HUES6 (cell line): ENCODE measurements at regions not wholly inside any gene's neighbourhood (a gene's known extent, or its start where the extent isn't known, plus 50 kb on each side); places are given as distances from the start of the nearest gene placed in this dataset.

ENCODE experiments used
- H3K27ac ChIP-seq: 2 replicates; pipeline ENCODE4 v1.7.0; 2013; ENCODE audit warnings: low read depth, mild to moderate bottlenecking, low read length, inconsistent platforms
- H3K27me3 ChIP-seq: 2 replicates; pipeline ENCODE4 v1.6.1; 2013; ENCODE audit warnings: low read length; ENCODE audit not compliant: control insufficient read depth, insufficient read depth
- H3K36me3 ChIP-seq: 2 replicates; pipeline ENCODE4 v1.6.1; 2013; ENCODE audit warnings: low read length; ENCODE audit not compliant: control insufficient read depth, insufficient read depth
- H3K4me1 ChIP-seq: 2 replicates; pipeline ENCODE4 v1.6.1; 2013; ENCODE audit warnings: low read length; ENCODE audit not compliant: control insufficient read depth, insufficient read depth
- H3K4me3 ChIP-seq: 2 replicates; pipeline ENCODE4 v1.5.1; 2013; ENCODE audit warnings: low read depth, low read length
- H3K9ac ChIP-seq: one replicate; pipeline ENCODE4 v1.6.1; 2013; ENCODE audit warnings: mild to moderate bottlenecking, low read length
- H3K9me3 ChIP-seq: 2 replicates; pipeline ENCODE4 v1.6.1; 2013; ENCODE audit warnings: low read depth, low read length; ENCODE audit not compliant: control insufficient read depth, insufficient read depth

DNA sequence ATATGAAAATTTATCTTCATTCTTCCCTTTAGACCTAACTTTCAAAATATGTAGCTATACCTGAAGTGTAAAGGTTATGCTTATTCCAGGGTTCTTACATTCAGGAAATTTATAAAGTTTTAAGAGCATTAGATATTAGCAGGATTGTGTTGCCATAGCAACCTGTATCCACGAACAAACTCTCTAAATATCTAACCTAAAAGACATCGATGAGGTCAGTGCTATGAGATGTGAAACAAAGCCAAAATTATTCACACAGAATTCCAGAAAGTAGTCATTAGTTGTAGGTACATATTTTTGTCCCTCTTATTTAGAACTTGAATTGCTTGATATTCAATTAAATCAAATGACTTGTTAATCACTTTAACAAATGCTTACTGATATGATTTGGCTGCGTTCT lies 705.3 kb downstream of the SOCS6 start:
- no peak overlapping the region for H3K4me3 ChIP-seq
- no peaks in the 10 kb centered on the region for H3K4me1 ChIP-seq
- no peak overlapping the region for H3K27ac ChIP-seq
- H3K9me3 ChIP-seq, result no peaks in the 10 kb centered on the region
- H3K9ac ChIP-seq, result no peak overlapping the region
- no peaks in the 10 kb centered on the region for H3K36me3 ChIP-seq
- H3K27me3 ChIP-seq, result no peaks in the 10 kb centered on the region

DNA sequence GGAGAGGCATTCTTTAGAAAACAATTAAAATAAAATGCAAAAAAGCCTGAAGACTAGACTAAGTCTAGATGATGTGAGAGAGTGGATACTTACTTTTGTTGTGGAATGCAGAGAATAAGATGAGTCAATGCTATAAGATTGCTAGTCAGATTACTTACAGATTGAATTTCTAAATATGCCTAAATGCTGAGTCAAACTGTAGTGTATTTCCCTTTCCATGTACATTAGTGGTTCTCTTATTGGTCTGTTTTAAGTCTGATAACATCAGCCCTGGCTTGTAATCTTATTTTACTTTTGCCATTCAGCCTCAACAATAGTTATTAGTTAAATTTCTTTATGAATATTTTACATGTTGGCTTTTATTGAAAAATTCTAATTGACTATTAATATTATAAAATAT lies 702.7 kb downstream of the SOCS6 start:
- no peaks in the 10 kb centered on the region for H3K36me3 ChIP-seq
- no peak overlapping the region for H3K27ac ChIP-seq
- no peak overlapping the region for H3K9ac ChIP-seq
- H3K4me1 ChIP-seq, result no peaks in the 10 kb centered on the region
- peaks cover 16% of the 10 kb centered on the region for H3K9me3 ChIP-seq
- H3K27me3 ChIP-seq, result no peaks in the 10 kb centered on the region
- H3K4me3 ChIP-seq, result no peak overlapping the region

DNA sequence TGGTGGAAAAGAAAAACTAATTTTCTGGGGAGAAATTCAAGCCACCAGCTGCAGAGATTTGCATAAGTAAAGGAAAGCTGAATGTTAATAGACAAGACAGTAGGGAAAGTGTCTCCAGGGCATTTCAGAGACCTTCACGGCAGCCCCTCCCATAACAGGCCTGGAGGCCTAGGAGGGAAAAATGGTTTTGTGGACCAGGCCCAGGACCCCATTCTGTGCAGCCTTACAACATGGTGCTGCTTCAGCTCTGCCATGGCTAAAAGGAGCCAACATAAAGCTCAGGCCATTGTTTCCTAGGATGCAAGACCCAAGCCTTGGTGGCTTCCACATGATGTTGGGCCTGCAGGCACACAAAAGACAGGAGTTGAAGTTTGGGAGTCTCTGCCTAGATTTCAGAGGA lies 697.1 kb downstream of the SOCS6 start:
- H3K36me3 ChIP-seq, result no peaks in the 10 kb centered on the region
- no peak overlapping the region for H3K9ac ChIP-seq
- no peak overlapping the region for H3K4me3 ChIP-seq
- H3K27me3 ChIP-seq, result no peaks in the 10 kb centered on the region
- peaks cover 49% of the 10 kb centered on the region for H3K9me3 ChIP-seq
- no peaks in the 10 kb centered on the region for H3K4me1 ChIP-seq
- H3K27ac ChIP-seq, result no peak overlapping the region

DNA sequence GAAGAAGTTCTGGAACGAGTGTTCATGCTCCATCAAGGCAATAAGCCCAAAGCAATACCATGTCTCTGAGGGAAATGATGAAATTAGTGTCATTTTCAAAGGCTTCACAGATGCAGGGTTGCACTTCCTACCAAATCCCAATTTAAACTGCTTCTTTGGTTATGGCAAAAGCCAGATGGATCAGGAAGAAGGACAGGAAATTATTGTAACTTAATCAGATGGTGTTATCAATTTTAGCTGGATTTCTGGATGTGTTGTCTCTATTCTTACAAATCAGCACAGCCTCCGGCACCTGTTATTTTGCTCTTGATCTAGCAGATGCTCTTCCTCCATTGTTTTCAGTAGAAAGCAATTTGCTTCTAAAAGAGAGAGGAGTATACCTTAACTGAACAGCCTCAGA lies 693.4 kb downstream of the SOCS6 start:
- Histone ChIP-seq H3K4me1 (no peaks in the 10 kb centered on the region), H3K4me3 (no peak overlapping the region), H3K27me3 (no peaks in the 10 kb centered on the region), H3K9me3 (peaks cover 39% of the 10 kb centered on the region), H3K9ac (no peak overlapping the region), H3K36me3 (no peaks in the 10 kb centered on the region), H3K27ac (no peak overlapping the region)

DNA sequence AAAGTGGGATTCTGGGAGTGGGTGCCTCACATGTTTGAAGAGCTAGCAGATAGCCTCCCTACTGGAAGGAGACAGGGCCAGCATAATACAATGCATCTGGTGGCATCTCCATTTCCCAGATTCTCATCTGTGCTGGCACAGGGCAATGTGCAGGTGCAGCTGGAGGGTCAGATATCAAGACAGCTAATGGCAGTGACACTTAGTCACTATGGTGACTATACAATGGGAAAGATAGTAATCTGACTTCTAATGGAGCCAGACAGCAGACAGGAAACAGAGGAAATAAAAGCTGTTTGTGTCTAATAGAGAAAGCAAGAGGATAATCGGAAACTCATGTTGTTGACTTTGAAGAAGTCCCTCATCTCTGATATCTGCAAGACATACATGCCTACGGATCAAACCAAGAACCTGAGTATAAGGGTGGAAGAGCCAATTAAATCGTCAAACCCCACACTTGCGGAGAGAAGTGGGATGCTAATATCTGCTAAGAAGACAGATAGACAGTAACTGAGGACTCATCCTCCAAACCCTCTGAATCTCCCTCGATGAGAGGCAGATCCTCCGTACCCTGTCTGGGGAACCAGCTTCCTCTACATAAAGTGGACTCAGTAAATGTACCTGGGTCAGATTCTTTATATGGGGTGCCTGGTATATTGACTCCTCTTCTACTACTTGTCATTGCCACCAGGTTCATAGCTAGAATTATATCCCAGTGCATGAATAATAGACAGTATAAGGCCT lies 692.7 kb downstream of the SOCS6 start:
- Histone ChIP-seq H3K4me3 (no peak overlapping the region), H3K9me3 (peaks cover 33% of the 10 kb centered on the region), H3K27ac (no peak overlapping the region), H3K4me1 (no peaks in the 10 kb centered on the region), H3K36me3 (no peaks in the 10 kb centered on the region), H3K9ac (no peak overlapping the region), H3K27me3 (no peaks in the 10 kb centered on the region)

DNA sequence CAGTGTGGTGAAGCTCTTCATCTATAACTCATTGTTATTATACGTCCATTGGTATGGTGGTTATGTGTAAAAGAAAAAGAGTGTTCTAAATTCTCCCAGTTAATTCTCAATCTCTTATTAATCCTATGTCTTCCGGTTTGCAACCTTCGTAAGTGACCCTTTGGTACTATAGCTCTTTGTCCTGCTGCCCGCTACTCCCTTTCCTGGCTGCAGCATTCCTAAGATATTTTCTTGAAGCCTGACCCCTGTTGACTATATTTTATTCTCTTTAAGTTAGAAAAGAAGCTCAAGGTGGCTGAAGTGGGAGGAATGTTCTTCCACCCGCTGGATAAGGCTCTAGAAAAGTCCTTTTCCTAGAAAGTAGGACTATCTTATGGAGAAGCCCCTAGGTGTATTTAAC lies 684.8 kb downstream of the SOCS6 start:
- Histone ChIP-seq H3K9ac (no peak overlapping the region), H3K9me3 (no peaks in the 10 kb centered on the region), H3K4me1 (no peaks in the 10 kb centered on the region), H3K36me3 (no peaks in the 10 kb centered on the region), H3K4me3 (no peak overlapping the region), H3K27me3 (no peaks in the 10 kb centered on the region), H3K27ac (no peak overlapping the region)

DNA sequence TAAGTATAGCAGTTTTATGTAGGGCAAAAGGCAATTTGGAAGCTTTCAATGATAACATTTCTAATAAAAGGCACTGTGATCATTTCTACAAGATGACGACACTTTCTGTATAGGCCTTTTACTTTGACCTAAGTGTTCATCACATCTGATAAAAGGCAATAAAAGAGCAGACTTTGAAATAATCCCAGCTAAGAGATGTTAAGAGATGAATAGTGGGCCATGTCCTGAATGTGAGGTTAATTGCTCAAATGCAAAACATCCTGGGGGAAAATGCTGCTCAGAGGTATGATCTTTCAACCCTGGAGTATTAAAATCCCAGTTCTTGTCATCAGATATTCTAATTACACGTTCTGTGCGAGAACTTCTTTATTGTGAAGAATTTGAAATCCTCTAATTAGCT lies 677.6 kb downstream of the SOCS6 start:
- Histone ChIP-seq H3K4me1 (no peaks in the 10 kb centered on the region), H3K36me3 (no peaks in the 10 kb centered on the region), H3K27ac (no peak overlapping the region), H3K9me3 (no peaks in the 10 kb centered on the region), H3K27me3 (no peaks in the 10 kb centered on the region), H3K4me3 (no peak overlapping the region), H3K9ac (no peak overlapping the region)

DNA sequence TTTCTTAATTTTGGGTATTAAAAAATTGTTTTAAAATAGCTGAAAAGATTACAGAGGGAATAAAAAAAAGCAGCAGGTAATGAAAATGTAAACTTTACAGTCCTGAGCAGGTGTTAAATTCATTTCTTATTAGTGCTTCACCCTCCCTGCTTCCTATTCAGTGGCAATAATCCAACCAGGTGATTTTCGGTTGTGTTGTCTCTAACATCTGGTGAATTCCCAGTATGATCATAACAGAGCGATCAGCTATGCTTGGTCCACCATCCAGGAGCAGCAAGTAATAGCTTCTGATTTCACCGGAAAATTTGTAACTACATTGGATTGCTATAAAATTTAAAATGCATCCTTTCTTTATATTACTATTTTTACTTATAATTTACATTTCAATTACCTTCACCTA lies 673.1 kb downstream of the SOCS6 start:
- no peaks in the 10 kb centered on the region for H3K4me1 ChIP-seq
- H3K9me3 ChIP-seq, result no peaks in the 10 kb centered on the region

DNA sequence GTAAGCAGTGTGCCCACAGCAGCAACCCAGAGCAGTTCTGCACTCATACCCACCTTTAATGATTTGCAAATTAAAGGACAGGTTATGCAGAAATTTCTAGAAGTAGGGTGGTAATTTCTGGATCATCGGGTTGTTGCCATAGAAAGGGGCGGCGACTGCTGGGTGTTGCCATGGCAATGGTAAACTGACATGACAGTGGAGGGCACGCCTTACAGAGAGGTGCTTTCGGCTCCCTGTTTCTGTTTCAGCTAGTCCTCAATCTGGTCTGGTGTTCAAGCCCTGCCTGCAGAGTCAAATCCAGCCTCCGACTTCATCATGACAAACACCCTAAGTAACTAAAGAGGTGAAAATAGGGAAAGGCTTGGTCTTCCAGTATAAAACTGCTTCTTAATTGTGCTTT lies 667.7 kb downstream of the SOCS6 start:
- Histone ChIP-seq H3K36me3 (no peaks in the 10 kb centered on the region), H3K9ac (no peak overlapping the region), H3K4me3 (no peak overlapping the region), H3K9me3 (no peaks in the 10 kb centered on the region), H3K4me1 (no peaks in the 10 kb centered on the region), H3K27me3 (no peaks in the 10 kb centered on the region; the same call in 1 of the 2 replicates), H3K27ac (no peak overlapping the region)

More for the DNA sequence above, 673.1 kb downstream of the SOCS6 start:
- H3K36me3 ChIP-seq, result no peaks in the 10 kb centered on the region
- no peaks in the 10 kb centered on the region for H3K27me3 ChIP-seq
- H3K9ac ChIP-seq, result no peak overlapping the region
- H3K4me3 ChIP-seq, result no peak overlapping the region
- no peak overlapping the region for H3K27ac ChIP-seq

DNA sequence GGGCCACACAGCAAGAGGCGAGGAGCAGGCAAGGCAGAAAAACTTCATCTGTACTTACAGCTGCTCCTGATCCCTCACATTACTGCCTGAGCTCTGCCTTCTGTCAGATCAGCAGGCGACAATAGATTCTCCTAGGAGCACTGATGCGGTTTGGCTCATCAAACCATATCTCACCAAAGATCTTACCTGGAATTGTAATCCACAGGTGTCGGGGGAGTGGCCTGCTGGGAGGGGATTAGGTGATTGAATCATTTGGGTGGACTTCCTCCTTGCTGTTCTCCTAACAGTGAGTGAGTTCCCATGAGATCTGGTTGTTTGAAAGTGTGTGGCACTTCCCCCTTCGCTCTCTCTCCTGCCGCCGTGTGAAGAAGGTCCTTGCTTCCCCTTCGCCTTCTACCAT lies 647.3 kb downstream of the SOCS6 start:
- no peak overlapping the region for H3K4me3 ChIP-seq
- H3K36me3 ChIP-seq, result no peaks in the 10 kb centered on the region
- H3K4me1 ChIP-seq, result no peaks in the 10 kb centered on the region
- H3K9me3 ChIP-seq, result no peaks in the 10 kb centered on the region
- H3K9ac ChIP-seq, result no peak overlapping the region
- no peaks in the 10 kb centered on the region for H3K27me3 ChIP-seq
- no peak overlapping the region for H3K27ac ChIP-seq

DNA sequence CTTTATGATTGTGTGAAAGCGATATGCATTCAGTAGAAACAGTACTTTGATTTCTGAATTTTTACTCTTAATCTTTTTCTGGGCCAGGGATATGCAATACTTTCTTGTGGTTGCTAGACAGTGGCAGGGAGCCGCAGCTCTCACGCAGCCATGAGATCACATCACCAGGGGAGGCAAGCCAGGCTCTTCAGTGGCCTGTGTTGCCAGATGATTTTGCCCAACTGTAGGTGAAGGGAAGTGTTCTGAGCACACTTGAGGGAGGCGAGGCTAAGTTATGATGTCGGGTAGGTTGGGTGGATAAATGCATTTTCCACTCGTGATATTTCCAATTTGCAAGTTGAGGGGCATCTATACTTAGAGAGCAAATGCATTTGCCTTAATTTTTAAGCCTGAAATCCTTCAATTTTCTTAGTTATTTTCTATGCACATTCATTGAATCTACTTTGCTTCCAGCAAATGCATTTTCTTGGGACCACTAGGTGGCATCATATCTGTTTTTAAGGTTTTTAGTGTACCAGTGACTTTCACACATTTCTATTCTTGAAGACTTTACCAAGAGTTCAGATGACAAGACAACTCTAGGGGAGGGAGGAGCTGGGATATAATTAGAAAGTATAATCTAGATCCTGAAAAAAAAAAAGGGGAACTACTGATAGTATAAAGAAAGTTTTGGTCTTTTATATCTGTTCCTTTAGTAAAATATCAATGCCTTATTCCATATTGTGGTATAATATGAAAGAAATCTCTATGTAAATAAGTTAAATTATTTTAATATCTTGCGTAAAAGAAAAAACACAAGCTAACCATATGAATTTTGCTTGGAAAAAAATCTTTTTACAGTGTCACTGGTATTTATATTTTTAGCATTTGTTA lies 643.3 kb downstream of the SOCS6 start:
- Histone ChIP-seq H3K27ac (no peak overlapping the region), H3K9me3 (no peaks in the 10 kb centered on the region), H3K27me3 (no peaks in the 10 kb centered on the region)

More for the DNA sequence above, 643.3 kb downstream of the SOCS6 start:
- Histone ChIP-seq H3K36me3 (no peaks in the 10 kb centered on the region), H3K9ac (no peak overlapping the region), H3K4me1 (no peaks in the 10 kb centered on the region), H3K4me3 (no peak overlapping the region)
